ENCODE measurements at regions not wholly inside any gene's neighbourhood (a gene's known extent, or its start where the extent isn't known, plus 50 kb on each side); places are given as distances from the start of the nearest gene placed in this dataset.

DNA sequence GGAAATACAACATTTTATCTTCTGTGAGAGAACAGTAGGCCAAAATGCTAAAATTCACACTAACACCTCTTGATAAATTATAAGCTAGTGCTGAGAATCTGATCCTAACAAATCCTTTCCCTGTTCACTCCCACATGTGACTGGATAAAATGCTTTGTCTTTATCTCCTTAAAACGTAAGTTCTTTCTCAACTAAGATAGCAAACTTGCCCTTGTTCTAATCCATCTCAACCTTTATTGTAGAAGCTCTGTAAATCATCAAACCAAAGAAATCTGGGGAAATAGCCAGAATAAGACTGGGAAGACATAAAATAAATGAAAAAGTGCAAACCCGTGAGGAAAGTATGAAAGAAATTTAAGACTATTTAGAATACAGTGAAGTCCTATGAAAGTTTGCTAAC lies 1058.4 kb upstream of the ACVR2A start:
- TF ChIP-seq, protein P1, sequence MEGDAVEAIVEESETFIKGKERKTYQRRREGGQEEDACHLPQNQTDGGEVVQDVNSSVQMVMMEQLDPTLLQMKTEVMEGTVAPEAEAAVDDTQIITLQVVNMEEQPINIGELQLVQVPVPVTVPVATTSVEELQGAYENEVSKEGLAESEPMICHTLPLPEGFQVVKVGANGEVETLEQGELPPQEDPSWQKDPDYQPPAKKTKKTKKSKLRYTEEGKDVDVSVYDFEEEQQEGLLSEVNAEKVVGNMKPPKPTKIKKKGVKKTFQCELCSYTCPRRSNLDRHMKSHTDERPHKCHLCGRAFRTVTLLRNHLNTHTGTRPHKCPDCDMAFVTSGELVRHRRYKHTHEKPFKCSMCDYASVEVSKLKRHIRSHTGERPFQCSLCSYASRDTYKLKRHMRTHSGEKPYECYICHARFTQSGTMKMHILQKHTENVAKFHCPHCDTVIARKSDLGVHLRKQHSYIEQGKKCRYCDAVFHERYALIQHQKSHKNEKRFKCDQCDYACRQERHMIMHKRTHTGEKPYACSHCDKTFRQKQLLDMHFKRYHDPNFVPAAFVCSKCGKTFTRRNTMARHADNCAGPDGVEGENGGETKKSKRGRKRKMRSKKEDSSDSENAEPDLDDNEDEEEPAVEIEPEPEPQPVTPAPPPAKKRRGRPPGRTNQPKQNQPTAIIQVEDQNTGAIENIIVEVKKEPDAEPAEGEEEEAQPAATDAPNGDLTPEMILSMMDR (IDR thresholded peaks at IDR 0.05) = no peak

DNA sequence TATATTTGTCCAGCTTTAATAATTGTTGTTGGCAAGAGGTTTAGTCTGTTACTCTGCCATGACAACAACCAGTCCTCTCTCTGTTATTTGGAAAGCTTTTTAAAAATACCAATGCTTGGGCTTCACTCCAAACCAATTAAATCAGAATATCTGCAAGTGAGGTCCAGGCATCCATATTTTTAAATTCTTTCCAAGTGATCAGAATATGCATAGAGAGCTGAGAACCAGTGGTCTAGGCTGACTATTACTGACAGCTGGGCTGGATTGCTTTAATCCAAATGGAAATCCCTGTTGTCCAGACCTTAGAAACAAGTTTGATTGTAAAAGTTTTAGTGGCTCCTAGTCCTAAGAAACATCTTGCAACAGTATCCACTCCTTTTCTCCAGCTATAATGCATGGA lies 1059.7 kb upstream of the ACVR2A start:
- no peak overlapping the region for H3K4me3 ChIP-seq (ENCODE audit: low read depth, low read length)
- H3K36me3 ChIP-seq (ENCODE audit: control insufficient read depth, insufficient read depth, low read length) = no peaks in the 10 kb centered on the region
- no peak overlapping the region for H3K9ac ChIP-seq
- H3K27me3 ChIP-seq (ENCODE audit: control insufficient read depth, insufficient read depth, low read length) = no peaks in the 10 kb centered on the region
- no peaks in the 10 kb centered on the region for H3K9me3 ChIP-seq (ENCODE audit: control insufficient read depth, low read length)
- TF ChIP-seq, protein P1 (IDR thresholded peaks at IDR 0.05) = no peak
- no peak overlapping the region for H2AFZ ChIP-seq
- no peak overlapping the region for H3K27ac ChIP-seq
- H3K4me1 ChIP-seq = no peaks in the 10 kb centered on the region
- no peak overlapping the region for H3K4me2 ChIP-seq (ENCODE audit: low read length)
- H3K79me2 ChIP-seq = no peaks in the 10 kb centered on the region

More for the DNA sequence above, 1058.4 kb upstream of the ACVR2A start:
- Histone ChIP-seq H3K27ac (no peak overlapping the region), H3K27me3 (ENCODE audit: control insufficient read depth, insufficient read depth, low read length) (no peaks in the 10 kb centered on the region), H3K4me2 (ENCODE audit: low read length) (no peak overlapping the region), H3K36me3 (ENCODE audit: control insufficient read depth, insufficient read depth, low read length) (no peaks in the 10 kb centered on the region), H3K79me2 (no peaks in the 10 kb centered on the region), H3K9ac (no peak overlapping the region), H3K4me1 (no peaks in the 10 kb centered on the region), H2AFZ (no peak overlapping the region), H3K4me3 (ENCODE audit: low read depth, low read length) (no peak overlapping the region), H3K9me3 (ENCODE audit: control insufficient read depth, low read length) (no peaks in the 10 kb centered on the region)

DNA sequence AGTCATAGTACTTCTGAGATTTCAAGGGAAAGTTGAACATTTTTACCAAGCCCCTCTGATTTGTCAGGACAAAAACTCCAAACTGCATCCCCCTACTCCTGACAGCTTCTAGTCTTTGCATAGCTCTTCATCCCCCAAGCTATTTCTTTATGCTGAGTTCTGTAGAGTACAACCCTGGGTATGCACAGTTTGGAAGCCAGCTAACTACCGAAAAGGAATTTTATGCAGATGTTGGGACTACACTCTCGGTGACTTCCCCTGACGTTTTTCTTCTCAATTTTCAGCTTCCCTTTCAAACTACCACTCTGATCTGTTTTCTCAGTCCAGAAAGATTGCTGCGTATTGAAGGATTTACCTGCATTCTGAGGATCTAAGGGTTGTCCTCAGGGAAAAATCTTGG lies 1060.2 kb upstream of the ACVR2A start:
- TF ChIP-seq, protein P1 (IDR thresholded peaks at IDR 0.05) = no peak
- Histone ChIP-seq H2AFZ (no peak overlapping the region), H3K27me3 (ENCODE audit: control insufficient read depth, insufficient read depth, low read length) (no peaks in the 10 kb centered on the region), H3K27ac (no peak overlapping the region), H3K9me3 (ENCODE audit: control insufficient read depth, low read length) (no peaks in the 10 kb centered on the region), H3K79me2 (no peaks in the 10 kb centered on the region), H3K36me3 (ENCODE audit: control insufficient read depth, insufficient read depth, low read length) (no peaks in the 10 kb centered on the region), H3K4me1 (no peaks in the 10 kb centered on the region), H3K9ac (no peak overlapping the region), H3K4me3 (ENCODE audit: low read depth, low read length) (no peak overlapping the region), H3K4me2 (ENCODE audit: low read length) (no peak overlapping the region)

DNA sequence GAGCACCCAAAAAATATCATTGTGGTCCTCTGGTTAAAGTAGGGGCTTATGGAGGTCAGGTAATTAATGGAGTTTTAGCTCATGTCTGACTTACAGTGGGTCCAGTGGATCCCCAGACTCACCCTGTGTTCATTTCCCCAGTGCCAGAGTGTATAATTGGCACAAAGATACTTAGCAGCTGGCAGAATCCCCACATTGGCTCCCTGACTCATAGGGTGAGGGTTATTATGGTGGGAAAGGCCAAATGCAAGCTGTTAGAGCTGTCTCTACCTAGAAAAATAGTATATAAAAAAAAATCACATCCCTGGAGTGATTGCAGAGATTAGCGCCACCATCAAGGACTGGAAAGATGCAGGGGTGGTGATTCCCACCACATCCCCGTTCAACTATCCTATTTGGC lies 1067.6 kb upstream of the ACVR2A start:
- H3K79me2 ChIP-seq = no peaks in the 10 kb centered on the region
- no peak overlapping the region for H3K4me3 ChIP-seq (ENCODE audit: low read depth, low read length)
- no peak overlapping the region for H3K27ac ChIP-seq
- no peak overlapping the region for H3K4me2 ChIP-seq (ENCODE audit: low read length)
- H3K27me3 ChIP-seq (ENCODE audit: control insufficient read depth, insufficient read depth, low read length) = no peaks in the 10 kb centered on the region
- no peaks in the 10 kb centered on the region for H3K9me3 ChIP-seq (ENCODE audit: control insufficient read depth, low read length)
- TF ChIP-seq, protein P1 (IDR thresholded peaks at IDR 0.05) = no peak
- H3K36me3 ChIP-seq (ENCODE audit: control insufficient read depth, insufficient read depth, low read length) = no peaks in the 10 kb centered on the region
- H3K4me1 ChIP-seq = no peaks in the 10 kb centered on the region
- H3K9ac ChIP-seq = no peak overlapping the region
- H2AFZ ChIP-seq = no peak overlapping the region

DNA sequence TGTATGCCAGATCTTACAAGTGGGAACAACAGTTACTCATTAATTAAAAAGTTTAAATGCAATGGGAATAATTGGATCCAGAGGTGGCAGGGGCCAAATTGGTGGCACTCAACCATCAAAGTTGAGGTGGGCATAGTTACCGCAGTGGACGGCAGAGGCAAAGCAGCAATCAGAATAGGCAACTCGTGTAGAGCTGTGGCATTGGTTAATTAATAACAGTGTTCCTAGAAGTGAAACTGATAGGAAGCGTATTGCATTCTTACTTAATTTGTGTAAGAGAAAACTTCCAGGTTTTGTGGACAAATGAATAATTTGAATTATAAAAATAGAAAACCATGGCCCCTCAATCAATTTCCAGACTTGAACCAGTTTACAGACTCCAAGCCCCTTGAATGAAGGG lies 1068.2 kb upstream of the ACVR2A start:
- Histone ChIP-seq H3K4me2 (ENCODE audit: low read length) (no peak overlapping the region), H3K36me3 (ENCODE audit: control insufficient read depth, insufficient read depth, low read length) (no peaks in the 10 kb centered on the region), H3K4me3 (ENCODE audit: low read depth, low read length) (no peak overlapping the region), H3K27ac (no peak overlapping the region), H3K79me2 (no peaks in the 10 kb centered on the region), H3K27me3 (ENCODE audit: control insufficient read depth, insufficient read depth, low read length) (no peaks in the 10 kb centered on the region), H2AFZ (no peak overlapping the region), H3K9ac (no peak overlapping the region), H3K9me3 (ENCODE audit: control insufficient read depth, low read length) (no peaks in the 10 kb centered on the region), H3K4me1 (no peaks in the 10 kb centered on the region)
- TF ChIP-seq, protein P1 (IDR thresholded peaks at IDR 0.05) = no peak

Measured in parathyroid adenoma (tissue), 2 donors.